Hindlimb muscle (tissue), 1 donor: ENCODE measurements at regions not wholly inside any gene's neighbourhood (a gene's known extent, or its start where the extent isn't known, plus 50 kb on each side); places are given as distances from the start of the nearest gene placed in this dataset.

Source experiments
- DNase-seq: peaks from one replicate; pipeline ENCODE4 v3.0.0-alpha.2; 2013

DNA sequence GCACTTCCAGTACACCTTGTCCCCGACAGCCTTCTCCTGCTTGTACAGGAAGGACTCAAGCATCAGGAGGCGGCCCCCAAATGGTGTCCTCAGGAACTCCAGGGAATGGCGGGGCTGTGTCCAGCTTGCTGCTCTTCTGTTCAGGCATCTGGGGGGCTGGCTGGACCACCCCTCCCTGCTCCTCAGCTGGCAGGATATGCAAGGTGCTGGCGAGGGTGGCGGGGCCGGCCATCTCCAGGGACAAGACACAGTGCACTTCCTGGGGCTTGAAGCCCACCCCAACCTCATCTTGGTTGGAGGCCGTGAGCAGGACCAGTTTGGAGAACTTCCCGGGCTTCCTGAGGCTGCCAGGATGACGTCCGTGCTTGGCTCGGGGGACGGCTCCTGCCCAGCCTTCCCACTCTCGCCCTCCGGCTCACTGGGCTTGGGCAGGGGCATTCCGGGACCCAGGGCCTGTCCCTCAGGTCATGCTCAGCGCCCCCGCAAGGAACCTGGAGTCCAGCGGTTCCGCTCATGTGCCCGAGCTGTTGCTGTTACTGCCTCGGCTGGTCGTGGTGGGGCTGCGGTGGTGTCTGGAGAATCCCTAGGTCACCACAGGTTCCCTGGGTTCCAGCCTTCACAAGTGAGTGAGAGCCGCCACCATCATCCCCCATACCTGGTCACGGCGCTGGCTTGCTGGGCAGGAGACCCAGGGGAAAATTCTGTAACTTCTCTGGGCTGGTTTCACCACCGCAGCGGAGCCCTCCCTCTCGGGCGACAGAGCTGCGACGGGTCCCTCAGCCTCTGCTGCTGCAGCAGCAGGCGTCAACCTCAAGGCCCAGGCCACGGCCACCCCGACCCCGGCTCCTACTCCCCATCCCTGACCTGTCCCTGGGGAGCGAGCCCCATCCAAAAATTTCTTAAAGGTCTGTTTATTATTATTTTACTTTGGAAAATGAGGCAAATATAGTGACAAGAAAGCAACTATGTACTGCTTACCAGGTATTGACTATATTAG, 82.8 kb upstream of the FXR1 start:
- no peak for DNase-seq

- no peak for DNase-seq
These were observed 77.0 kb upstream of the FXR1 start for GRCh38 chr3:180835501-180835900.

- DNase-seq, result no peak
These were observed 75.7 kb upstream of the FXR1 start for GRCh38 chr3:180836766-180837165.

DNA sequence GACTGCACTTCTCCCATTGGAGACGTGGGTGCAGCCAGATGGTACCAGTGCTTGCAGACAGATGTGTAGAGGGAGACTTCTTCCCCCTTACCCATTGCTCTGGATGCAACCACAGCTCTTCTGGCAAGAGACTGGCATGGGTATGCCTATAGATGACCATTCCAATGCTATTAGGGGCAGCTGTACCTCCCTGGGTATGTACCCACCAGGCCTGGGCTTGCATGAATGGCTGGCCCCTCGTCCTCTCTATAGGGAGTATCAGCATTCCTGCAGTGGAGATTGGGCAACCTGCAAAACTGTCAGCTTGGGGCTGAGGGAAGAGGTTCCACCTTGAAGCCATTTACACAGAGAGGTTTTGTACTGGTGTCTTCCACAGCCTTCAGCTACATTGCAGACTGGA, 57.6 kb upstream of the FXR1 start:
- DNase-seq, result no peak

DNA sequence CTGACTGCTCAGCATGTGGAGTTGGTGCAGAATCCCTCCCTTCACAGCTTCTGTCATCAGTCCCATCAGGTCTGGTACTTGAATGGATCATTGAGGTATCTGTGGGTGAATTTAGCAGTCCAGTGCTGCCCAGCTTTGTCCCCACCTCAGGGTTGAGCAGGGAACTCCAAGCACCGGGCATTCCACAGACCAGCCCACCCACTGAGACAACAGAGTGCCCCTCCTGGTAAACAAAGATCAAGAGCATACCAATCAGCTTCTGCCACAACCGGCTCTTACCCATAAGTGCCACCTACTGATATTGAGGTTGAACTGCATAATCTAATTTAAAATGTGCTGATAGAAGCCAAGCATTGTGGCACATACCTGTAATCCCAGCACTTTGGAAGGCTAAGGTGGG, 57.1 kb upstream of the FXR1 start:
- no peak for DNase-seq

- DNase-seq, result no peak
These were observed 56.5 kb upstream of the FXR1 start for GRCh38 chr3:180855956-180856355.

GRCh38 chr3:180860180-180860858, 52.2 kb upstream of the FXR1 start:
- DNase-seq, result no peak
